AG04449 (cell line): ENCODE measurements at regions not wholly inside any gene's neighbourhood (a gene's known extent, or its start where the extent isn't known, plus 50 kb on each side); places are given as distances from the start of the nearest gene placed in this dataset.

Experiments used
- CTCF ChIA-PET: fragments of 350-600 bp; formaldehyde crosslinking; extraction: SDS; loops from one replicate; lab custom pipeline; 2021; ENCODE audit warnings: antibody characterized with exemption; lab: Yijun Ruan, JAX
- POLR2A ChIA-PET: fragments of 400-600, 350-600 bp; formaldehyde crosslinking; extraction: SDS; loops from one replicate; lab custom pipeline; 2020; ENCODE audit warnings: antibody characterized with exemption, inconsistent platforms; lab: Yijun Ruan, JAX
- DNase-seq: peaks from one replicate; pipeline ENCODE4 v3.0.0-alpha.2; 2010; ENCODE audit warnings: low read depth, low spot score
- H3K4me3 ChIP-seq: 2 replicates; pipeline ENCODE4 v1.5.1; 2011; ENCODE audit warnings: low read depth, mild to moderate bottlenecking, control low read depth, low read length
- TF ChIP-seq, protein P1 (sequence below): IDR thresholded peaks from one replicate; pipeline ENCODE4 v1.5.1; 2011; ENCODE audit warnings: mild to moderate bottlenecking, moderate library complexity, low read length, control low read depth, inconsistent platforms; ENCODE audit not compliant: insufficient read depth; ENCODE audit errors: missing control alignments

GRCh38 chr2:153802671-153803070 lies 69.1 kb upstream of the GALNT13 start:
- TF ChIP-seq, protein P1, sequence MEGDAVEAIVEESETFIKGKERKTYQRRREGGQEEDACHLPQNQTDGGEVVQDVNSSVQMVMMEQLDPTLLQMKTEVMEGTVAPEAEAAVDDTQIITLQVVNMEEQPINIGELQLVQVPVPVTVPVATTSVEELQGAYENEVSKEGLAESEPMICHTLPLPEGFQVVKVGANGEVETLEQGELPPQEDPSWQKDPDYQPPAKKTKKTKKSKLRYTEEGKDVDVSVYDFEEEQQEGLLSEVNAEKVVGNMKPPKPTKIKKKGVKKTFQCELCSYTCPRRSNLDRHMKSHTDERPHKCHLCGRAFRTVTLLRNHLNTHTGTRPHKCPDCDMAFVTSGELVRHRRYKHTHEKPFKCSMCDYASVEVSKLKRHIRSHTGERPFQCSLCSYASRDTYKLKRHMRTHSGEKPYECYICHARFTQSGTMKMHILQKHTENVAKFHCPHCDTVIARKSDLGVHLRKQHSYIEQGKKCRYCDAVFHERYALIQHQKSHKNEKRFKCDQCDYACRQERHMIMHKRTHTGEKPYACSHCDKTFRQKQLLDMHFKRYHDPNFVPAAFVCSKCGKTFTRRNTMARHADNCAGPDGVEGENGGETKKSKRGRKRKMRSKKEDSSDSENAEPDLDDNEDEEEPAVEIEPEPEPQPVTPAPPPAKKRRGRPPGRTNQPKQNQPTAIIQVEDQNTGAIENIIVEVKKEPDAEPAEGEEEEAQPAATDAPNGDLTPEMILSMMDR = no peak
- ChIA-PET CTCF (no interaction called here), POLR2A (no interaction called here)

GRCh38 chr2:153808679-153809078 lies 63.0 kb upstream of the GALNT13 start:
- no peak for DNase-seq
- TF ChIP-seq, protein P1 = no peak
- POLR2A ChIA-PET = no interaction called here
- CTCF ChIA-PET = no interaction called here
- no peak overlapping the region for H3K4me3 ChIP-seq

More at GRCh38 chr2:153802671-153803070, 69.1 kb upstream of the GALNT13 start:
- no peak for DNase-seq
- no peak overlapping the region for H3K4me3 ChIP-seq

- ChIA-PET POLR2A (no interaction called here), CTCF (no interaction called here)
- TF ChIP-seq, protein P1 = no peak
- H3K4me3 ChIP-seq = no peak overlapping the region
- DNase-seq = no peak
Measured at GRCh38 chr2:153811516-153811915, 60.2 kb upstream of the GALNT13 start.

DNA sequence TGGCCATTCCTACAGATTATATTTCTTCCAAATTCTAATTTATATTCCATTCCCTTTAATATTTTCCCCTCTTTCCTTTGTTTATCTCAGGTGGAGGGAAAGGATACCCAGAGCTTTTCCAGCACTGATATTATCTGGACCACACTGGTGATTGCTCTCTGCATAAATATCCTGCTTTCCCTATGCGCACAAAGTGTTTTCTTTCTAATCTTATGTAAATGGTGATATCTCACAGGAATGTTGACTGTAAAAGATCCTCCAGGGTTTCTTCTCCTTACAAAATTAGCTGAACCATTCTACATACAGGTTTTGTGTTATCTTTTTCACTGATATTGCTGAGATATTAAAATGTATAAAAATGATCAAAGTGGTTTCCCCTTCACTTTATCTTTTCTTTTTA lies 59.1 kb upstream of the GALNT13 start:
- no peak for DNase-seq
- ChIA-PET CTCF (no interaction called here), POLR2A (no interaction called here)
- TF ChIP-seq, protein P1 = no peak
- H3K4me3 ChIP-seq = no peak overlapping the region

DNA sequence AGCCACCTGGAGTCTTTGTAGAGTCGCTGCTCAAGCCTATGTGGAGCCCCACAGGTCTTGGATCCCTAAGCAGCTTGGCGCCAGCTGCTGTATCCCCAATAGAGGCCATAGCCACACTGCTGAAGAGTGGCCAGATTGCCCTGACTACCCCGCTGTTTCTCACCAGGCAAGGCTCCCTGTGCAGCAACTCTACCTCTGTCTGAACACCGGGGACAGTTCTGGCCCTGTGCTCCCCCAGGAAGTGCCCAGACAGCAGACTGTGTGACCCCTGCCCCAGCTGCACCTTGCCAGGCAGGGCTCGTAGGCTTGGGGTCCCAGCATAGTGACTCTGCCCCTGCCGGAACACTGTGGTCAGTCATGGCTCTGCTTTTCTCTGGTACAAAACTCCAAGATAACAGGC lies 53.5 kb upstream of the GALNT13 start:
- H3K4me3 ChIP-seq = no peak overlapping the region
- DNase-seq = no peak
- TF ChIP-seq, protein P1 = no peak
- ChIA-PET POLR2A (no interaction called here), CTCF (no interaction called here)

- TF ChIP-seq, protein P1 = no peak
- H3K4me3 ChIP-seq = no peak overlapping the region
- CTCF ChIA-PET = no interaction called here
- DNase-seq = no peak
- POLR2A ChIA-PET = no interaction called here
Measured at GRCh38 chr2:153819074-153819473, 52.6 kb upstream of the GALNT13 start.
